ENCODE measurements at regions not wholly inside any gene's neighbourhood (a gene's known extent, or its start where the extent isn't known, plus 50 kb on each side); places are given as distances from the start of the nearest gene placed in this dataset.
A peak's percentile ranks its signal among the peaks of the same experiment; 100 is the strongest.

- no peak for DNase-seq (ENCODE audit: low read depth)
These were observed 52.1 kb upstream of the CD5L start for GRCh38 chr1:157893686-157894085.

- DNase-seq (ENCODE audit: low read depth), result no peak
These were observed 53.1 kb upstream of the CD5L start for GRCh38 chr1:157894613-157895165.

GRCh38 chr1:157910270-157910669 is 68.7 kb upstream of the CD5L start:
- no peak for DNase-seq (ENCODE audit: low read depth)

GRCh38 chr1:157915859-157916258 is 74.3 kb upstream of the CD5L start:
- no peak for DNase-seq (ENCODE audit: low read depth)

GRCh38 chr1:157916887-157917570 is 75.4 kb upstream of the CD5L start:
- DNase-seq (ENCODE audit: low read depth), result no peak

- DNase-seq (ENCODE audit: low read depth), result no peak
These were observed 72.7 kb upstream of the KIRREL1 start for GRCh38 chr1:157920748-157921147.

GRCh38 chr1:157925419-157926166 is 67.9 kb upstream of the KIRREL1 start:
- no peak for DNase-seq (ENCODE audit: low read depth)

GRCh38 chr1:157932069-157932468 is 61.4 kb upstream of the KIRREL1 start:
- peak; percentile 16 for DNase-seq (ENCODE audit: low read depth)

- DNase-seq (ENCODE audit: low read depth), result no peak
These were observed 55.7 kb upstream of the KIRREL1 start for GRCh38 chr1:157937744-157938143.

- no peak for DNase-seq (ENCODE audit: low read depth)
These were observed 51.5 kb upstream of the KIRREL1 start for GRCh38 chr1:157941939-157942338.
